Small intestine (tissue), 7 donors: ENCODE measurements at regions not wholly inside any gene's neighbourhood (a gene's known extent, or its start where the extent isn't known, plus 50 kb on each side); places are given as distances from the start of the nearest gene placed in this dataset.
A peak's percentile ranks its signal among the peaks of the same experiment; 100 is the strongest.
"Not testable (repeated sequence)": the region's sequence is repeated elsewhere in the genome, so short reads cannot be mapped to it uniquely, and the experiment has no call there.

ENCODE experiments used
- DNase-seq, 2 donors: peaks; one replicate each; pipeline versions ENCODE4 v3.0.0 to v3.0.0-alpha.2; 2013
- FAIRE-seq: peaks from 2 replicates; lab custom pipeline; 2012; peaks lifted over from hg19 to GRCh38; lab: Jason Lieb, UNC
- H3K27ac ChIP-seq, 3 donors: one replicate each; pipeline ENCODE4 v1.5.1; 2013; ENCODE audit warnings: low read length in 2 of 3, mild to moderate bottlenecking in 2 of 3, control low read depth in 1 of 3, inconsistent platforms in 1 of 3, low read depth in 1 of 3, moderate library complexity in 1 of 3
- H3K27me3 ChIP-seq, 3 donors: one replicate each; pipeline ENCODE4 v1.6.1; 2013; ENCODE audit warnings: low read length in 3 of 3, inconsistent platforms in 1 of 3; ENCODE audit not compliant: control insufficient read depth in 3 of 3, insufficient read depth in 3 of 3
- H3K36me3 ChIP-seq, 3 donors: one replicate each; pipeline ENCODE4 v1.6.1; 2013; ENCODE audit warnings: low read length in 3 of 3, inconsistent platforms in 1 of 3, low read depth in 1 of 3, mild to moderate bottlenecking in 1 of 3, moderate library complexity in 1 of 3; ENCODE audit not compliant: control insufficient read depth in 3 of 3, insufficient read depth in 2 of 3
- H3K4me1 ChIP-seq, 3 donors: one replicate each; pipeline ENCODE4 v1.6.1; 2013; ENCODE audit warnings: low read length in 2 of 3, inconsistent platforms in 1 of 3, low read depth in 1 of 3, mild to moderate bottlenecking in 1 of 3, moderate library complexity in 1 of 3; ENCODE audit not compliant: control insufficient read depth in 3 of 3, insufficient read depth in 2 of 3
- H3K4me3 ChIP-seq, 3 donors: one replicate each; pipeline ENCODE4 v1.5.1; 2013; ENCODE audit warnings: low read length in 3 of 3, control low read depth in 1 of 3, inconsistent platforms in 1 of 3, low read depth in 1 of 3, mild to moderate bottlenecking in 1 of 3, moderate library complexity in 1 of 3
- H3K9me3 ChIP-seq, 2 donors: one replicate each; pipeline ENCODE4 v1.6.1; 2013; ENCODE audit warnings: low read depth in 1 of 2, low read length in 1 of 2; ENCODE audit not compliant: control insufficient read depth in 2 of 2, insufficient read depth in 1 of 2
- WGBS, 3 donors: extraction: QIAGEN DNeasy Blood & Tissue Kit; methylation state at CpG; one replicate each; pipeline ENCODE4 v1.1.7; 2013; 5-methylcytosine and 5-hydroxymethylcytosine counted together
- donor health status: healthy with polysubstance abuse.
- donor health status: control.
- donor health status: control.
- donor health status: Bipolar disorder and iron deficiency.
- donor health status: healthy.

GRCh38 chr1:66424530-66424929 is 109.4 kb upstream of the SGIP1 start:
- DNase-seq, H3K9me3 ChIP-seq, H3K4me1 ChIP-seq, FAIRE-seq, H3K27ac ChIP-seq, H3K4me3 ChIP-seq, H3K27me3 ChIP-seq, H3K36me3 ChIP-seq: not testable (repeated sequence)
- WGBS, 3 donors: 78 to 93% (median 80%) methylated on average over 2 of the region's 3 CpGs

DNA sequence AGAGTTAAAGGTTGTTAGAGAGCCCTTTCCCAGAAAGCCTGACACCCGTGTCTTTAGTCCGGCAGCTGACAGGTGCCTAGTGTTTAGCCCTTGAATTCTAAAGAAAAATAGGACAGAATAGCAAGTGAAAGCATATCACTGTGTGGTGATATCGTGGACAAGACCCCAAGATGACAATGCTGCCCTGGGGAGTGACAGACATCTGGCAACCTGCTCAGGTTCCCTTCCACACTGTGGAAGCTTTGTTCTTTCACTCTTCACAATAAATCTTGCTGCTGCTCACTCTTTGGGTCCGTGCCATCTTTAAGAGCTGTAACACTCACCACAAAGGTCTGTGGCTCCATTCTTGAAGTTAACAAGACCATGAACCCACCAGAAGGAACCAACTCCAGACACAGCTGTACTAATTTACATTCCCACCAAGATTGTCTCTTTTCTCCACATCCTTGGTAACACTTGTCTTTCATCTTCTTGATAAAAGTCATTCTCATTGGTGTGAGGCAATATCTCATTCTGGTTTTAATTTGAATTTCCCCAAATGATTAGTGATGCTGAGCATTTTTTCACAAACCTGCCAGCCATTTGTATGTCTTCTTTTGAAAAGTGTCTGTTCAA is 107.6 kb upstream of the SGIP1 start:
- no peaks in the 10 kb centered on the region for H3K4me1 ChIP-seq
- DNase-seq (no peak), FAIRE-seq (no peak)
- H3K27ac ChIP-seq: no peak overlapping the region
- 34 to 57% (median 35%) methylated on average over 4 of the region's 4 CpGs for WGBS, 3 donors
- no peaks in the 10 kb centered on the region for H3K36me3 ChIP-seq
- no peaks in the 10 kb centered on the region for H3K27me3 ChIP-seq
- H3K9me3 ChIP-seq: peaks cover 0 to 9% of the 10 kb centered on the region in 2 donors
- H3K4me3 ChIP-seq: no peak overlapping the region

GRCh38 chr1:66430815-66431214 is 103.1 kb upstream of the SGIP1 start:
- H3K4me1 ChIP-seq, DNase-seq, H3K36me3 ChIP-seq, H3K27me3 ChIP-seq, H3K27ac ChIP-seq, H3K4me3 ChIP-seq: not testable (repeated sequence)
- peak; percentile 65 for FAIRE-seq
- H3K9me3 ChIP-seq: peaks cover 0 to 19% of the 10 kb centered on the region in 2 donors

- no peak for FAIRE-seq
Observed at GRCh38 chr1:66431999-66432398, 102.0 kb upstream of the SGIP1 start.

GRCh38 chr1:66433611-66434010 is 100.3 kb upstream of the SGIP1 start:
- H3K36me3 ChIP-seq: no peaks in the 10 kb centered on the region
- H3K4me1 ChIP-seq: no peaks in the 10 kb centered on the region
- H3K27ac ChIP-seq: no peak overlapping the region
- DNase-seq: no peak
- H3K27me3 ChIP-seq: no peaks in the 10 kb centered on the region
- peaks cover 0 to 14% of the 10 kb centered on the region in 2 donors for H3K9me3 ChIP-seq
- no peak overlapping the region for H3K4me3 ChIP-seq
- no peak for FAIRE-seq

More at GRCh38 chr1:66431999-66432398, 102.0 kb upstream of the SGIP1 start:
- H3K4me1 ChIP-seq: no peaks in the 10 kb centered on the region
- 88 to 100% (median 91%) methylated on average over 2 of the region's 2 CpGs for WGBS, 3 donors
- H3K27ac ChIP-seq: no peak overlapping the region
- no peak for DNase-seq
- H3K27me3 ChIP-seq: no peaks in the 10 kb centered on the region
- peaks cover 0 to 19% of the 10 kb centered on the region in 2 donors for H3K9me3 ChIP-seq
- H3K36me3 ChIP-seq: no peaks in the 10 kb centered on the region
- H3K4me3 ChIP-seq: no peak overlapping the region

GRCh38 chr1:66434096-66434495 is 99.9 kb upstream of the SGIP1 start:
- FAIRE-seq (no peak), DNase-seq (no peak)
- Histone ChIP-seq H3K27ac (no peak overlapping the region), H3K4me3 (no peak overlapping the region), H3K27me3 (no peaks in the 10 kb centered on the region), H3K36me3 (no peaks in the 10 kb centered on the region), H3K4me1 (no peaks in the 10 kb centered on the region), H3K9me3 (peaks cover 0 to 14% of the 10 kb centered on the region in 2 donors)
- 73 to 83% (median 78%) methylated on average over 2 of the region's 2 CpGs for WGBS, 3 donors

DNA sequence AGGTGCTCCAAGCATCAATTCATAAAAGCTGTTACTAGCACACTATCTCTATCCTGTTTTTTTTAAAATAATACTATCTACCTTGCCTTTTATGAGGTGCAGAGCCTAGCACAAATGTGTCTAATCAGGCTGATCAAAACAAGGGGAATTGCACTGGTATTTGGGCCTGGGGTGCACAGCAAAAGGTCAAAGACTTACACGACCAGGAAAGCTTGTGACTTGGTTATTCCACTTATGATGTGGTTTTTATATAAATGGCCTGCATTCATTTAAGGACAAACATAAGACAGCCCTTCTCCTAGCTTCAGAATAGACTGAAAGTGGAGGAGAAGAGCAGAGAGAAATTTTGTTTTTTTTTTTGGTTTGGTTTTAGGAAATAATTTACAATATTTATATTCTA is 98.4 kb upstream of the SGIP1 start:
- peaks cover 0 to 14% of the 10 kb centered on the region in 2 donors for H3K9me3 ChIP-seq
- FAIRE-seq (no peak), DNase-seq (no peak)
- 54 to 61% (median 61%) methylated on average over 1 of the region's 1 CpG for WGBS, 3 donors
- no peaks in the 10 kb centered on the region for H3K27me3 ChIP-seq
- H3K4me3 ChIP-seq: no peak overlapping the region
- H3K4me1 ChIP-seq: no peaks in the 10 kb centered on the region
- H3K36me3 ChIP-seq: no peaks in the 10 kb centered on the region
- no peak overlapping the region for H3K27ac ChIP-seq

DNA sequence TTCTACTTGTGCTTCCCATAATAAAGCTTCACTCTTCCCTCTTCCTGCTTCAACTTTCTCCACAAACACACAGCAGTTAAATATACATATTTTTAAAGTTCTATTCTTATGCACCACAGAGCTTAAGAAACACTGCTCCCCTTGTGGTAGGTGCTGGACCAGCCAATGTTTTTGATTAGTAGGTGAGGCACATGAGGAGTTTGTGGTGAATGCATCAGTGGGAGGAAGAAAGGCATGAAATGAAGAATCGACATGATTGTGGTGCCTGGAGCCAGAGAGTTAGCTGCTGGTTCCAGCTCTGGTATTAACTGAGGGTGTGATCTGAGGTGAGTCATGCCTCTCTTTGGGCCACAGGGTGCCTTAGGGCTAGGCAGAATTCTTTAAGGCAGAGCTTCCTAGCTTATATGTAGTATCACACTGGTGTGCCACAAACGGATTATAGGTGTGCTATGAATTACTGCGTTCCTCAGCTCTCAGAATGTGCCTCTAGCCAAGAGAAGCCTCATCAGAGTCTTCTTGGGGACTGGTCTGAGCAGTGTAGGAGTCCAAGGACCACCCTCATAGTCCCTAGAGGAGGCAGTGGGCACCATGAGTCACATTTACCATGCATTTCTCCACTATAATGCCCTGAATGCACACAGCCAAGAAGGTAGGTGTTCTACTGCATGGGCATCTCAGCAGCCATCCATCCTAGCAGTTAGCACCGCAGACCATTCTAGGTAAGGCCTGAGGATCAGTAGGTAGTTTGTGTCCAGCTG is 97.4 kb upstream of the SGIP1 start:
- Histone ChIP-seq H3K27ac (no peak overlapping the region), H3K27me3 (no peaks in the 10 kb centered on the region), H3K4me3 (no peak overlapping the region), H3K9me3 (peaks cover 0 to 8% of the 10 kb centered on the region in 2 donors), H3K4me1 (no peaks in the 10 kb centered on the region), H3K36me3 (no peaks in the 10 kb centered on the region)
- WGBS, 3 donors: 74 to 80% (median 79%) methylated on average over 4 of the region's 4 CpGs
- DNase-seq (peak in 1 of 2 donors; percentile 5), FAIRE-seq (no peak)

- 36 to 72% (median 55%) methylated on average over 2 of the region's 2 CpGs for WGBS, 3 donors
- DNase-seq (no peak), FAIRE-seq (no peak)
- H3K27ac ChIP-seq: no peak overlapping the region
- no peaks in the 10 kb centered on the region for H3K36me3 ChIP-seq
- H3K4me3 ChIP-seq: no peak overlapping the region
- H3K27me3 ChIP-seq: no peaks in the 10 kb centered on the region
- H3K9me3 ChIP-seq: peaks cover 0 to 3% of the 10 kb centered on the region in 2 donors
- H3K4me1 ChIP-seq: no peaks in the 10 kb centered on the region
Observed at GRCh38 chr1:66437136-66437401, 96.9 kb upstream of the SGIP1 start.
